Astrocyte (in vitro differentiated cells and primary cell): ENCODE measurements at regions not wholly inside any gene's neighbourhood (a gene's known extent, or its start where the extent isn't known, plus 50 kb on each side); places are given as distances from the start of the nearest gene placed in this dataset.
"Not testable (repeated sequence)": the region's sequence is repeated elsewhere in the genome, so short reads cannot be mapped to it uniquely, and the experiment has no call there.

ENCODE experiments used
- DNase-seq: peaks from one replicate; pipeline ENCODE4 v3.0.0-alpha.2; 2010; ENCODE audit warnings: low read depth
- FAIRE-seq: peaks from 2 replicates; lab custom pipeline; 2011; peaks lifted over from hg19 to GRCh38; lab: Jason Lieb, UNC
- H2AFZ ChIP-seq: 2 replicates; pipeline ENCODE4 v1.6.0; 2012; ENCODE audit warnings: low read depth, low read length, inconsistent platforms
- H3K27ac ChIP-seq: 2 replicates; pipeline ENCODE4 v1.5.1; 2011; ENCODE audit warnings: low read depth, low read length, inconsistent platforms
- H3K27me3 ChIP-seq: 2 replicates; pipeline ENCODE4 v1.6.0; 2011; ENCODE audit warnings: low read length, inconsistent platforms; ENCODE audit not compliant: insufficient read depth
- H3K36me3 ChIP-seq: 2 replicates; pipeline ENCODE4 v1.5.1; 2011; ENCODE audit warnings: low read length, inconsistent platforms; ENCODE audit not compliant: insufficient read depth
- H3K4me1 ChIP-seq: 2 replicates; pipeline ENCODE4 v1.5.1; 2011; ENCODE audit warnings: low read length, inconsistent platforms; ENCODE audit not compliant: insufficient read depth
- H3K4me2 ChIP-seq: 2 replicates; pipeline ENCODE4 v1.6.0; 2012; ENCODE audit warnings: low read length, inconsistent platforms
- H3K4me3 ChIP-seq: 2 replicates; pipeline ENCODE4 v1.5.1; 2011; ENCODE audit warnings: low read depth, mild to moderate bottlenecking, low read length, inconsistent platforms; ENCODE audit not compliant: insufficient read depth
- H3K79me2 ChIP-seq: 2 replicates; pipeline ENCODE4 v1.6.0; 2012; ENCODE audit warnings: mild to moderate bottlenecking, low read length, inconsistent platforms; ENCODE audit not compliant: insufficient read depth
- H3K9ac ChIP-seq: 2 replicates; pipeline ENCODE4 v1.6.0; 2012; ENCODE audit warnings: mild to moderate bottlenecking, low read length, inconsistent platforms
- H3K9me3 ChIP-seq: 2 replicates; pipeline ENCODE4 v1.5.1; 2012; ENCODE audit warnings: low read depth, mild to moderate bottlenecking, low read length, inconsistent platforms; ENCODE audit not compliant: insufficient read depth
- H4K20me1 ChIP-seq: 2 replicates; pipeline ENCODE4 v1.6.0; 2012; ENCODE audit warnings: low read length, inconsistent platforms; ENCODE audit not compliant: insufficient read depth
- H3K27ac Mint-ChIP-seq: one replicate; pipeline ENCODE4 v1.8.0; 2021; ENCODE audit warnings: mild to moderate bottlenecking, mixed read lengths; ENCODE audit not compliant: unreplicated experiment
- H3K27me3 Mint-ChIP-seq: one replicate; pipeline ENCODE4 v1.8.0; 2021; ENCODE audit warnings: low read depth, mixed read lengths; ENCODE audit not compliant: unreplicated experiment
- H3K36me3 Mint-ChIP-seq: one replicate; pipeline ENCODE4 v1.8.0; 2021; ENCODE audit warnings: low read depth, mixed read lengths; ENCODE audit not compliant: unreplicated experiment
- H3K4me1 Mint-ChIP-seq: one replicate; pipeline ENCODE4 v1.8.0; 2021; ENCODE audit warnings: low read depth, mixed read lengths; ENCODE audit not compliant: unreplicated experiment
- H3K4me3 Mint-ChIP-seq: one replicate; pipeline ENCODE4 v1.8.0; 2021; ENCODE audit warnings: mild to moderate bottlenecking, moderate library complexity, mixed read lengths; ENCODE audit not compliant: unreplicated experiment
- H3K9me3 Mint-ChIP-seq: one replicate; pipeline ENCODE4 v1.8.0; 2021; ENCODE audit warnings: mild to moderate bottlenecking, mixed read lengths; ENCODE audit not compliant: unreplicated experiment
- EZH2 ChIP-seq: IDR thresholded peaks from 2 replicates; pipeline ENCODE4 v1.6.1; 2012; ENCODE audit warnings: mild to moderate bottlenecking, low read length, inconsistent platforms; ENCODE audit not compliant: insufficient read depth
- TF ChIP-seq, protein P1 (sequence below): IDR thresholded peaks from 2 replicates; pipeline ENCODE4 v1.5.1; 2011; ENCODE audit warnings: low read depth, mild to moderate bottlenecking, inconsistent platforms, low read length, moderate library complexity; ENCODE audit not compliant: insufficient read depth

GRCh38 chr6:154321-155092 is 137.8 kb upstream of the DUSP22 start:
- not testable (repeated sequence) for H3K79me2 ChIP-seq, H2AFZ ChIP-seq, H3K9me3 ChIP-seq, H3K4me3 ChIP-seq, H3K36me3 ChIP-seq, H3K27me3 Mint-ChIP-seq, H3K9ac ChIP-seq, H4K20me1 ChIP-seq, H3K27me3 ChIP-seq, H3K27ac ChIP-seq, FAIRE-seq, H3K9me3 Mint-ChIP-seq, H3K4me1 ChIP-seq, H3K4me2 ChIP-seq, H3K36me3 Mint-ChIP-seq
- H3K27ac Mint-ChIP-seq, result peak overlapping the region; percentile 82
- DNase-seq, result peak; percentile 19
- peak overlapping the region; percentile 52 for H3K4me3 Mint-ChIP-seq
- H3K4me1 Mint-ChIP-seq, result peaks cover 44% of the 10 kb centered on the region

DNA sequence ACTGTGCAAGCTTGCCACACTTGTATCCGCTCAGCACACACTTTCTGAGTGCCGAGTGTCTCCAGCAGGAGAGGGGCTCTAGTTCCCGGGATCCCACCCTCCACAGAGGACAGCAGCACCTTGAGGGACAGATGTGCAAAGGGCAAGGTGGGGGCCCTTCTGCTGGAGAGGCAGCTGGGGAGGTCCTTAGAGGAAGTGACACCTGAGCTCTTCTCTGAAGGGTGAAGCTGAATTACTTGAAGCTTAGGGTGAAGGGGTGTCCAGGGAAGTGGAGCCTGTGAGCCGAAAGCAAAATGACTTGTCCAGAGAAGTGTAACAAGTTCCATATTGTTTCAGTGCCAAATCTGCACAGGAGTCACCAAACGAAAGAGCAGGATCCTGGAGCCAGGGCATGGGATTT is 136.3 kb upstream of the DUSP22 start:
- H3K4me2 ChIP-seq, result no peak overlapping the region
- no peaks in the 10 kb centered on the region for H3K79me2 ChIP-seq
- Mint-ChIP-seq H3K4me3 (no peak overlapping the region), H3K27ac (no peak overlapping the region), H3K27me3 (peaks cover 13% of the 10 kb centered on the region), H3K4me1 (peaks cover 43% of the 10 kb centered on the region), H3K36me3 (no peaks in the 10 kb centered on the region), H3K9me3 (peaks cover 1% of the 10 kb centered on the region)
- no peaks in the 10 kb centered on the region for H3K36me3 ChIP-seq
- no peak overlapping the region for H3K27ac ChIP-seq
- no peak overlapping the region for H3K9ac ChIP-seq
- FAIRE-seq (no peak), DNase-seq (no peak)
- no peak overlapping the region for H2AFZ ChIP-seq
- no peaks in the 10 kb centered on the region for H3K9me3 ChIP-seq
- no peaks in the 10 kb centered on the region for H3K4me1 ChIP-seq
- no peaks in the 10 kb centered on the region for H3K27me3 ChIP-seq
- H3K4me3 ChIP-seq, result no peak overlapping the region
- no peak for TF ChIP-seq EZH2
- TF ChIP-seq, protein P1, sequence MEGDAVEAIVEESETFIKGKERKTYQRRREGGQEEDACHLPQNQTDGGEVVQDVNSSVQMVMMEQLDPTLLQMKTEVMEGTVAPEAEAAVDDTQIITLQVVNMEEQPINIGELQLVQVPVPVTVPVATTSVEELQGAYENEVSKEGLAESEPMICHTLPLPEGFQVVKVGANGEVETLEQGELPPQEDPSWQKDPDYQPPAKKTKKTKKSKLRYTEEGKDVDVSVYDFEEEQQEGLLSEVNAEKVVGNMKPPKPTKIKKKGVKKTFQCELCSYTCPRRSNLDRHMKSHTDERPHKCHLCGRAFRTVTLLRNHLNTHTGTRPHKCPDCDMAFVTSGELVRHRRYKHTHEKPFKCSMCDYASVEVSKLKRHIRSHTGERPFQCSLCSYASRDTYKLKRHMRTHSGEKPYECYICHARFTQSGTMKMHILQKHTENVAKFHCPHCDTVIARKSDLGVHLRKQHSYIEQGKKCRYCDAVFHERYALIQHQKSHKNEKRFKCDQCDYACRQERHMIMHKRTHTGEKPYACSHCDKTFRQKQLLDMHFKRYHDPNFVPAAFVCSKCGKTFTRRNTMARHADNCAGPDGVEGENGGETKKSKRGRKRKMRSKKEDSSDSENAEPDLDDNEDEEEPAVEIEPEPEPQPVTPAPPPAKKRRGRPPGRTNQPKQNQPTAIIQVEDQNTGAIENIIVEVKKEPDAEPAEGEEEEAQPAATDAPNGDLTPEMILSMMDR, result no peak
- no peaks in the 10 kb centered on the region for H4K20me1 ChIP-seq

- not testable (repeated sequence) for DNase-seq, H3K27ac ChIP-seq, H3K9me3 Mint-ChIP-seq, H3K79me2 ChIP-seq, FAIRE-seq, H3K4me2 ChIP-seq, H2AFZ ChIP-seq, H3K36me3 Mint-ChIP-seq, H3K9me3 ChIP-seq, H3K4me3 Mint-ChIP-seq, H3K36me3 ChIP-seq, H3K27me3 ChIP-seq, H3K9ac ChIP-seq, H3K4me3 ChIP-seq, H3K4me1 ChIP-seq, H4K20me1 ChIP-seq
- Mint-ChIP-seq H3K4me1 (peaks cover 42% of the 10 kb centered on the region), H3K27me3 (peaks cover 17% of the 10 kb centered on the region), H3K27ac (peak overlapping the region; percentile 38)
These were observed 135.7 kb upstream of the DUSP22 start for GRCh38 chr6:156441-157140.

- H3K4me1 ChIP-seq, H3K36me3 ChIP-seq, H3K27ac Mint-ChIP-seq, H3K27ac ChIP-seq, H4K20me1 ChIP-seq, H3K4me3 Mint-ChIP-seq, H2AFZ ChIP-seq, DNase-seq, H3K4me3 ChIP-seq, H3K79me2 ChIP-seq, H3K4me2 ChIP-seq, H3K9me3 Mint-ChIP-seq, H3K36me3 Mint-ChIP-seq, H3K27me3 ChIP-seq, H3K9ac ChIP-seq, H3K9me3 ChIP-seq, FAIRE-seq: not testable (repeated sequence)
- H3K27me3 Mint-ChIP-seq, result peaks cover 19% of the 10 kb centered on the region
- peaks cover 37% of the 10 kb centered on the region for H3K4me1 Mint-ChIP-seq
These were observed 135.1 kb upstream of the DUSP22 start for GRCh38 chr6:157176-157575.

- H3K4me1 Mint-ChIP-seq, H3K9me3 Mint-ChIP-seq, H4K20me1 ChIP-seq, H3K4me1 ChIP-seq, H3K9ac ChIP-seq, H3K27ac Mint-ChIP-seq, H3K27ac ChIP-seq, H3K4me2 ChIP-seq, H3K4me3 Mint-ChIP-seq, DNase-seq, H3K9me3 ChIP-seq, H3K27me3 ChIP-seq, H3K36me3 Mint-ChIP-seq, H3K4me3 ChIP-seq, H3K79me2 ChIP-seq, FAIRE-seq, H3K36me3 ChIP-seq, H2AFZ ChIP-seq: not testable (repeated sequence)
- H3K27me3 Mint-ChIP-seq, result peaks cover 38% of the 10 kb centered on the region
These were observed 130.6 kb upstream of the DUSP22 start for GRCh38 chr6:161657-162056.
